ENCODE measurements at regions not wholly inside any gene's neighbourhood (a gene's known extent, or its start where the extent isn't known, plus 50 kb on each side); places are given as distances from the start of the nearest gene placed in this dataset.
A peak's percentile ranks its signal among the peaks of the same experiment; 100 is the strongest.
"Not testable (repeated sequence)": the region's sequence is repeated elsewhere in the genome, so short reads cannot be mapped to it uniquely, and the experiment has no call there.

GRCh38 chr16:15219679-15220615, 125.9 kb upstream of the RRN3 start:
- H3K9me3 ChIP-seq (ENCODE audit: insufficient read depth, low read length, severe bottlenecking); H2AFZ ChIP-seq (ENCODE audit: low read depth, low read length); H3K4me1 ChIP-seq (ENCODE audit: insufficient read depth, low read length); H3K27ac ChIP-seq (ENCODE audit: low read length); H4K20me1 ChIP-seq (ENCODE audit: insufficient read depth, low read length); H3K27me3 ChIP-seq (ENCODE audit: insufficient read depth, low read length, poor library complexity); H3K9ac ChIP-seq (ENCODE audit: low read depth, low read length); H3K79me2 ChIP-seq (ENCODE audit: insufficient read depth, low read length); H3K36me3 ChIP-seq (ENCODE audit: insufficient read depth, low read length); H3K4me3 ChIP-seq (ENCODE audit: low read depth in 1 of 2, low read length in 2 of 2); H3K4me2 ChIP-seq (ENCODE audit: insufficient read depth, low read length): not testable (repeated sequence)
- peak; percentile 70 for TF ChIP-seq CTCF (IDR thresholded peaks at IDR 0.05; ENCODE audit: borderline replicate concordance, extremely low read depth, low read length, poor library complexity, severe bottlenecking)
- ATAC-seq (ENCODE audit: insufficient read depth, low read depth): peak; percentile 77
- DNase-seq: peak; percentile 8

DNA sequence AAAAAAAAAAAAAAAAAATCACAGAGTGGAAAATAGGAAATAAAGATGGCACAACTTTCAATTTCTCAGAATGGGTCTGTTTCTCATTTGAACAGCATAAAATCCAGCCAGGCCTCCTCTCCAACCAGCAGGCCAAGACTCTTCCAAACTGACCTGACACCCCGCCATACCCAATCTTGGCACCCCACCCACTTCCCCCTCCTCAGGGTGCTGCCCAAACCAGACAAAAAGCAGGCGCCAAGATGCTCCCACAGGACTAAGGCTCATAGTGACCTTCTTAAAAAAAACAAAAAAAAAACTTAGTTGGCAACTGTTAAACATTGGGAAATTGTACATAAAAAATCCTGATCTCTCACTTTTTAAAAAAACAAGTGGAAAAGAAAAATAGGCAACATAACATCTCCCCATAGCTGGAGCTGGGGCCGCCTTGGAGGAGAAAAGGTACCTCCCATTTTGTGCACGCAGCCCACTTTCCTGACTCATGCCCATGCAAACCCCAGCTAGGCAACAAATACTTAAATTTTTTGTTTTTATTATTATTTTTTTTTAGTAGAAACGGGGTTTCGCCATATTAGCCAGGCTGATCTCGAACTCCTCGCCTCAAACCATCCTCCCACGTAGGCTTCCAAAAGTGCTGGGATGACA, 124.9 kb upstream of the RRN3 start:
- H3K4me1 ChIP-seq (ENCODE audit: insufficient read depth, low read length); H3K27me3 ChIP-seq (ENCODE audit: insufficient read depth, low read length, poor library complexity); H3K9ac ChIP-seq (ENCODE audit: low read depth, low read length); H3K9me3 ChIP-seq (ENCODE audit: insufficient read depth, low read length, severe bottlenecking); H2AFZ ChIP-seq (ENCODE audit: low read depth, low read length); H3K4me3 ChIP-seq (ENCODE audit: low read depth in 1 of 2, low read length in 2 of 2); H4K20me1 ChIP-seq (ENCODE audit: insufficient read depth, low read length); H3K36me3 ChIP-seq (ENCODE audit: insufficient read depth, low read length); DNase-seq; ATAC-seq (ENCODE audit: insufficient read depth, low read depth); H3K27ac ChIP-seq (ENCODE audit: low read length); H3K79me2 ChIP-seq (ENCODE audit: insufficient read depth, low read length); H3K4me2 ChIP-seq (ENCODE audit: insufficient read depth, low read length): not testable (repeated sequence)

DNA sequence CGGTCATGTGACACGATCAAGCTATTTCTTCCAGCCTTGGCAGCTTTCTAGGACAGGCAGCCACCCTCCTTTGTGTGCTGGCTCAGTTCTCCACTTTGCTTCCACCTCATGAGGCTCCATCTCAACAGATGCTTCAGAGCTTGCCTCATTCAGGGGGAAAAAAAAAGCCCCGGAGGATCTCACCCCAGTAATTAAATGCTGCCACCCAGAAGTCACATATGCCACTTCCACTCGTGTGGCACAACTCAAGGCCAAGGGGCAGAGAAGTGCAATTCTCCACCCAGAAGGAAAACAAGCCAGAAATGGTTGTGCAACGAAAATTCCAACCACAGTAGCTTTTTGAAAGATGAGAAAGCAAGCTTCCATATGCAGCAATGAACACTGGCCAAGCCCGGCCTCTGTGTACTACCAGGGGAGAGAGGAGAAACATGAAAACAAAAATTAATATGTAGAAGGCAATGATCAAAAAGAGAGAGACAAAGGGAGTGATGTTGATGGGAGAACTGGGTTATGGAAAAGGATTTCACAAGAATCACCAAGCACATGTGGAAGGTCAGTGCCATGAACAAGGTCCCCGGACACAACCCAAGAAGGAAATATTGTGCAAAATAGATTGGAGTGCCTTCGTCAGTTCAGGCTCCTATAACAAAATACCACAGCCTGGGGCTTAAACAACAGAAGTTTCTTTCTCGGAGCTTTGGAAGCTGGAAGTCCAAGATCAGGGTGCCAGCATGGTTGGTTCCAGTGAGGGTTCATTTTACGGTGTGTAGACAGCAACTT, 113.3 kb upstream of the RRN3 start:
- H3K9ac ChIP-seq (ENCODE audit: low read depth, low read length); H3K79me2 ChIP-seq (ENCODE audit: insufficient read depth, low read length); H3K27me3 ChIP-seq (ENCODE audit: insufficient read depth, low read length, poor library complexity); H4K20me1 ChIP-seq (ENCODE audit: insufficient read depth, low read length); H3K9me3 ChIP-seq (ENCODE audit: insufficient read depth, low read length, severe bottlenecking); H3K4me1 ChIP-seq (ENCODE audit: insufficient read depth, low read length); H3K4me2 ChIP-seq (ENCODE audit: insufficient read depth, low read length); H2AFZ ChIP-seq (ENCODE audit: low read depth, low read length); H3K27ac ChIP-seq (ENCODE audit: low read length); H3K4me3 ChIP-seq (ENCODE audit: low read depth in 1 of 2, low read length in 2 of 2); DNase-seq; ATAC-seq (ENCODE audit: insufficient read depth, low read depth); H3K36me3 ChIP-seq (ENCODE audit: insufficient read depth, low read length): not testable (repeated sequence)

- not testable (repeated sequence) for H3K9ac ChIP-seq (ENCODE audit: low read depth, low read length); ATAC-seq (ENCODE audit: insufficient read depth, low read depth); H2AFZ ChIP-seq (ENCODE audit: low read depth, low read length); H3K27ac ChIP-seq (ENCODE audit: low read length); H3K27me3 ChIP-seq (ENCODE audit: insufficient read depth, low read length, poor library complexity); H3K4me2 ChIP-seq (ENCODE audit: insufficient read depth, low read length); H3K9me3 ChIP-seq (ENCODE audit: insufficient read depth, low read length, severe bottlenecking); H3K79me2 ChIP-seq (ENCODE audit: insufficient read depth, low read length); H3K36me3 ChIP-seq (ENCODE audit: insufficient read depth, low read length); DNase-seq; H3K4me1 ChIP-seq (ENCODE audit: insufficient read depth, low read length); H3K4me3 ChIP-seq (ENCODE audit: low read depth in 1 of 2, low read length in 2 of 2); H4K20me1 ChIP-seq (ENCODE audit: insufficient read depth, low read length)
Observed at GRCh38 chr16:15206439-15206838, 112.4 kb upstream of the RRN3 start.

- not testable (repeated sequence) for H4K20me1 ChIP-seq (ENCODE audit: insufficient read depth, low read length); H3K9ac ChIP-seq (ENCODE audit: low read depth, low read length); H3K9me3 ChIP-seq (ENCODE audit: insufficient read depth, low read length, severe bottlenecking); H3K36me3 ChIP-seq (ENCODE audit: insufficient read depth, low read length); H3K27me3 ChIP-seq (ENCODE audit: insufficient read depth, low read length, poor library complexity); DNase-seq; H3K79me2 ChIP-seq (ENCODE audit: insufficient read depth, low read length); H3K4me3 ChIP-seq (ENCODE audit: low read depth in 1 of 2, low read length in 2 of 2); H3K27ac ChIP-seq (ENCODE audit: low read length); ATAC-seq (ENCODE audit: insufficient read depth, low read depth); H2AFZ ChIP-seq (ENCODE audit: low read depth, low read length); H3K4me2 ChIP-seq (ENCODE audit: insufficient read depth, low read length); H3K4me1 ChIP-seq (ENCODE audit: insufficient read depth, low read length)
Observed at GRCh38 chr16:15205939-15206338, 111.9 kb upstream of the RRN3 start.

- H3K79me2 ChIP-seq (ENCODE audit: insufficient read depth, low read length); H2AFZ ChIP-seq (ENCODE audit: low read depth, low read length); H3K9ac ChIP-seq (ENCODE audit: low read depth, low read length); H3K4me2 ChIP-seq (ENCODE audit: insufficient read depth, low read length); H3K4me3 ChIP-seq (ENCODE audit: low read depth in 1 of 2, low read length in 2 of 2); H3K4me1 ChIP-seq (ENCODE audit: insufficient read depth, low read length); H3K27me3 ChIP-seq (ENCODE audit: insufficient read depth, low read length, poor library complexity); H3K9me3 ChIP-seq (ENCODE audit: insufficient read depth, low read length, severe bottlenecking); H3K27ac ChIP-seq (ENCODE audit: low read length); ATAC-seq (ENCODE audit: insufficient read depth, low read depth); DNase-seq; H4K20me1 ChIP-seq (ENCODE audit: insufficient read depth, low read length); H3K36me3 ChIP-seq (ENCODE audit: insufficient read depth, low read length): not testable (repeated sequence)
Observed at GRCh38 chr16:15204571-15204970, 110.5 kb upstream of the RRN3 start.

GRCh38 chr16:15192813-15193212, 98.7 kb upstream of the RRN3 start:
- not testable (repeated sequence) for H3K9me3 ChIP-seq (ENCODE audit: insufficient read depth, low read length, severe bottlenecking); ATAC-seq (ENCODE audit: insufficient read depth, low read depth); H3K9ac ChIP-seq (ENCODE audit: low read depth, low read length); H3K36me3 ChIP-seq (ENCODE audit: insufficient read depth, low read length); H4K20me1 ChIP-seq (ENCODE audit: insufficient read depth, low read length); H3K27me3 ChIP-seq (ENCODE audit: insufficient read depth, low read length, poor library complexity); H3K79me2 ChIP-seq (ENCODE audit: insufficient read depth, low read length); H3K4me3 ChIP-seq (ENCODE audit: low read depth in 1 of 2, low read length in 2 of 2); H3K4me2 ChIP-seq (ENCODE audit: insufficient read depth, low read length); H3K4me1 ChIP-seq (ENCODE audit: insufficient read depth, low read length); H3K27ac ChIP-seq (ENCODE audit: low read length); DNase-seq; H2AFZ ChIP-seq (ENCODE audit: low read depth, low read length)
